ENCODE measurements at regions not wholly inside any gene's neighbourhood (a gene's known extent, or its start where the extent isn't known, plus 50 kb on each side); places are given as distances from the start of the nearest gene placed in this dataset.

DNA sequence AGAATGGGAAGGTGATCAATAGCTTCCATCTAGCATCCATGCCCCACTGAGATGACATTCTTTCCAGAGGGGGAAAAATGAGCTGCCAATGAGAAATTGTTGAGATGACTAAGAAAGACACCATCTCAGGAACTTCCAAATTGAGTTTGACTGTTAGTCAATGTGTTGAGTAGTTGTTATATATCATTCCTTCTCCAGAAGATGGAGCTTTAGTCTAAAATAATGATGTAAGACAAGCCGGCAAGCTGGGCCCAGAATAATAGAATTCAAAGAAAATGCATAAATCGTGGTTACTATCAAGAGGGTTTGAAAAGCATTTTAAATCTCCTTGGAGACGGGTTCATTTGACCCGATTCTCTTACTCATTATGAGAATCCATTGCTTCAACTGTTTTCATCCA, 71.0 kb upstream of the ATF7IP2 start:
- DNase-seq (ENCODE audit: low read depth), result no peak

DNA sequence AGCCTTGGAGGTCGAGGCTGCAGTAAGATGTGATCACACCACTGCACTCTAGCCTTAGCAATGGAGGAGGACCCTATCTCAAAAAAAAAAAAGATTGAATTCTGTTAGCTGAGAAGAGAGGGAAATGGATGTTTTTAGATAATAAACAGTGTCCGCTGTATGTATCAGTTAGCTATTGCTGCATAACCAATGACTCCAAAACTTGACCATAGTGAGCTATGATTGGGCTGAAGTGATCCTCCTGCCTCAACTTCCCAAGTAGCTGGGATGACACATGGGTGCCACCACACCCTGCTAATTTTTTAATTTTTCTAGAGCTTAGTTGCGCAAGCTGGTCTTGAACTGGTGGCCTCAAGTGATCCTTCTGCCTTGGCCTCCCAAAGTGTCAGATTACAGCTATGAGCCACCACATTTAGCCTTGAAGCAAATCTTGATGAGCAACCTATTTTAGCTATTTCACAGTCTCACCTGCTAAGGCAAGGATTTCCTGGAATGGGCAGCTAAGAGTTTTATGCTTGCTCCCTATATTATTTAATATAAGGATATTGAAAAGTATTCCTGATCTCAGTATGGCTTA, 68.3 kb upstream of the ATF7IP2 start:
- no peak for DNase-seq (ENCODE audit: low read depth)

DNA sequence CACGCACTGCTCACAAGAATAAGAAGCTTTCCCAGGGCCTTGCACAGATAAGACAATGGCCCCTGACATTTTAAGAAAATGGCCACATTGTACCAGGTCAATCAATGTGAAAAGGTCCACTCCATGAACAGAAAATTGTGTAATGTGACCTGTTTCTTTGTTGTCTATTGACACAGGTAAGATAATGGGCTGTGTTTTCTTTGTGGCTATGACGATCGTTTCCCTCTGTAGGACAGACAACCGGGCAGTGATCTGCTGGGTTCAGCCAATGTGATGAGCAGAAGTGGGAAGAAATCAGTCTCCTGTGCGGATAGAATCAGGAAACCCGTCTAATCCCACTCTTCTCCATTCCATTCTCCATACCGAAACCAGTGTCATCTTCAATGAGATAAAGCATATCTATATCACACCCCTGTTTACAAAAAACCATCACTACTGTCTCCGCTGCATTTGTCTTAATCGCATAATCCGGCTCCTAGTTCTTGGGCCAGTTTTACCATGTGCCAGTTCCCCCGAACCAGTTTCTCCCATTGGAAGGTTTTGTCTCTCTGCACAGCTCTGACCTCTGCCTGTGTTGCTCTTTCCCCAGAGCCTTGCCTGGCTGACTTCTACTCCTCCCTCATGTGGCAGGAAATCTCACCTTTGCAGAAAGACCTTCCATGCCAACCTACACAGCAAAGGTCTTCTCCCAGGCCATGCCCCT, 66.9 kb upstream of the ATF7IP2 start:
- DNase-seq (ENCODE audit: low read depth), result no peak

DNA sequence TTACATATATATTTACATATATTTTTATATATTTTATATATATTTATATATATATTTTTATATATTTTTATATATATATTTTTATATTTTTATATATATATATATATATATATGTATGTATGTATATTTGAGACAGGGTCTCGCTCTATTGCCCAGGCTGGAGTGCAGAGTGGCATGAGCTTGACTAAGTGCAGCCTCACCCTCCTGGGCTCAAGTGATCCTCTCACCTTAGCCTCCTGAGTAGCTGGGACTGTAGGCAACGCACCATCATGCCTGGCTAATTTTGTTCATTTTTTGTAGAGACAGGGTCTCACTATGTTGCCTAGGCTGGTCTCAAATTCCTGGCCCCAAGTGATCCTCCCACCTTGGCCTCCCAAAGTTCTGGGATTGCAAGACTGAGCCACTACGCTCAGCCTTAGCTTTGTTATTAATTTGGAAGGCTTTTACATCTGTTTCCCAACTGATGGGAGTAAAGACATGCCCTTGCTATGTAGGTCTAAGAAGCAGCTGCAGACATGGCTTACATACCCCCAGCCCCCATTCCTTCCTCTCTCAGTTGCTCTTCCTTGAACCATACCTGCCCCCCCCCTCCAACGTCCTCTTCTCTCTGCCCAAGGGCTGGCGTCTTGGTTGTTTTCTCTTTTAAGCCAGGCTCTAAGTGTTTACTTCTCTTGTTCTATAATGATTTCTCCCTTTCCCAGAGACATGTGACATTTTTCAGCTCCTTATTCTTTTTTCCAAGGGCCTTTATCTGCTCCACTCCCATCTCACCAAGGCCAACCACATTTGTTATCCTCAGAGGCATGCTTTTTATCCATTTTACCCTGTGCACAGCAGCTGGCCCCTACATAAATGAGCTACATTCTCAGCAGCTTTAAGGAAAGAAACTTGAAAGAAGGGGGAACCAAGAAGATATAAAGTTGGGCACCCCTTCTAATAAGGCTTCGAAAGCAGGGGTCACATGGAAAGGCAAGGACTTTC, 64.2 kb upstream of the ATF7IP2 start:
- DNase-seq (ENCODE audit: low read depth), result no peak

DNA sequence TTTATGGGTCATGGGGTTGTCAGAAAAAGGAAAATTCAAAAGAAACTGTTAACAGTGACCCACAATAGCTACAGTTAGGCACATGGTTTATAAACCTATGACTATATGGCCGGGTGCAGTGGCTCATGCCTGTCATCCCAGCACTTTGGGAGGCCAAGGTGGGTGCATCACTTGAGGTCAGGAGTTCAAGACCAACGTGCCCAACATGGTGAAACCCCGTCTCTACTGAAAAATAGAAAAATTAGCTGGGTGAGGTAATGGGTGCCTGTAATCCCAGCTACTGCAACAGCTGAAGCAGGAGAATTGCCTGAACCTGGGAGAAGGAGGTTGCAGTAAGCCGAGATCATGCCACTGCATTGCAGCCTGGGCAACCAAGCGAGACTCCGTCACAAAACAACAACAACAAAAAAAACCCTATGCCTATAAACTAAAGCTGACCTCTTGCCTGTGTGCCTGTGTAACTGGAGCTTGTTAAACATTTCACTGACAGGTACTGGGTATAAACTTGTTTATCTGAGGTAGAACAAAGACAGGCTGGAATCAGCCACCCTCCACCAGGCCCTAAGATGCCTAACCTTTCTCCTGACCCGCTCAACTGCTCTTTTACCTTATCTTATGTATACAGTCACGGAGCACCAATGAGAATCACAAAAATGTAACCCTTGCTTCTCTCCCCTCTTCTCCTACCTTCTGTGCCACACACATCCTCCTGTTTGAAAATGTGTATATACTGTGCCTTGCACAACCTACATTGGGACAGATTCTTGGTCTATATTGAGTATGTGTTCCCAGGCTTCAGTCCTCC, 62.9 kb upstream of the ATF7IP2 start:
- no peak for DNase-seq (ENCODE audit: low read depth)

DNA sequence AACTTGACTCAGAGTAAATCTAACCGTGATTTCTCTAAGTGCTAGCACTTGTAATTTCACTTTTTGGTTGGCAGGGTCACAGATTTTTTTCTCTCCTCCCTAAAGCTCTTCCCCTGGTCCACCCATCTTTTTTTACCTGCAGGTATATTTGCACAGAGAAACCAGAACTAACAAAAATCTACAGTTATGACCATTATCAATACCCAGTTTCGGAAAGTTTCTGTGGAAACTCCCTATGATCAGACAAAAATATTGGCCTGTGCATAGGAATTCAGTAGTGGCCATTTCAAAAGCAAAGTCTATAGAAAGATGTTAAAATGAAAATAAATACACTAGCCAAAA, 62.4 kb upstream of the ATF7IP2 start:
- no peak for DNase-seq (ENCODE audit: low read depth)

DNA sequence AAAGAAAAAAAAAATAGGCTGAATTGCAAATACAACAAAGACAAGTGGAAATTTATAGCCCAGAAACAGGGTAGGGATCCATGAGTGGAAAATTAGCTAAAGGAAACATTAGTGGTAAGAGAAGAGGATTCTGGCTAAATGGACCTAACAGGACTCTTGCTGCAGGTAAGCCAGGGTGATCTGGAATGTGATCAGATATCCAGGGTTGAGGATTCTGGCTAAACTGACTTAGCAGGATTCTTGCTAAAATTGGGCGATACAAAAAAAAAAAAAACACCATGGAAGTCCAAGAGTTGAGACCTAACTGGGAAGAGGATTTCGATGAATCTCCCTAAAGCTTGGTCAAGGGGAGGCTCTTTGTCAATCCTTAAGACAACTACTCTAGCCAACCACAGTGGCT, 61.7 kb upstream of the ATF7IP2 start:
- no peak for DNase-seq (ENCODE audit: low read depth)

DNA sequence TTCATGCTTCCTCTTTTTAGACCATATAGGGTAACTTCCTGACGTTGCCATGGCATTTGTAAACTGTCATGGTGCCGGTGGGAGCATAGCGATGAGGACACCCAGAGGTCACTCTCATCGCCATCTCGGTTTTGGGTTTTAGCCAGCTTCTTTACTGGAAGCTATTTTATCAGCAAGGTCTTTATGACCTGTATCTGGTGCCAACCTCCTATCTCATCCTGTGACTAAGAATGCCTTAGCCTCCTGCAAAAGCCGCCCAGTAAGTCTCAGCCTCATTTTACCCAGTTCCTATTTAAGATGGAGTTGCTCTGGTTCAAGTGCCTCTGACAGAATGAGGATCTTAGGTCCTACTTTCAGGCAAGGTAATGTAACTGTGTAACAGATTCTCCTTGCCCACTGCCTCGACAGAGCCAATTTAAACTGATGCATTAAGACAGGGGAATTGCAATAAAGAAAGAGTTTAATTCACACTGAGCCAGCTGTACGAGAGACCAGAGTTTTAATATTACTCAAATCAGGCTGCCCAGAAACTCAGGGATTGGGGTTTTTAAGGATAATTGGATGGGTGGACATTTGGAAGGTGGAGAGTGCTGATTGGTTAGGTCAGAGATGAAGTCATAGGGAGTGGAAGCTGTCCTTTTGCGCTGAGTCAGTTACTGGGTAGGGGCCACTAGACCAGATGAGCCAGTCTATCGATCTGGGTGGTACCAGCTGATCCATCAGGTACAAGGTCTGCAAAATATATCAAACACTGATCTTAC, 59.9 kb upstream of the ATF7IP2 start:
- no peak for DNase-seq (ENCODE audit: low read depth)

DNA sequence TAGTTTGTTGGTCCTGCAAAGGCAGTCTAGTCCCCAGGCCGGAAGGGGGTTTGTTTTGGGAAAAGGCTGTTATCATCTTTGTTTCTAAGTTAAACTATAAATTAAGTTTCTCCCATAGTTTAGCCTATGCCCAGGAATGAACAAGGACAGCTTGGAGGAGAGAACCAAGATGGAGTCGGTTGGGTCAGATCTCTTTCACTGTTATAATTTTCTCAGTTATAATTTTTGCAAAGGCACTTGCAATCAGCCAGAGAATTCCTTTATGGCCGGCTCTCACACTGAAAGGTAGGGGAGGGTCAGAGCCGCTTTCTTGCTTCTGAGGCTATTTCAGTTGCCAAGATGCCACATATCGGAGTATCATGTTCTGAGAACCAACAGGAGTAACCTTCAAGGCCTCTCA, 59.2 kb upstream of the ATF7IP2 start:
- no peak for DNase-seq (ENCODE audit: low read depth)

DNA sequence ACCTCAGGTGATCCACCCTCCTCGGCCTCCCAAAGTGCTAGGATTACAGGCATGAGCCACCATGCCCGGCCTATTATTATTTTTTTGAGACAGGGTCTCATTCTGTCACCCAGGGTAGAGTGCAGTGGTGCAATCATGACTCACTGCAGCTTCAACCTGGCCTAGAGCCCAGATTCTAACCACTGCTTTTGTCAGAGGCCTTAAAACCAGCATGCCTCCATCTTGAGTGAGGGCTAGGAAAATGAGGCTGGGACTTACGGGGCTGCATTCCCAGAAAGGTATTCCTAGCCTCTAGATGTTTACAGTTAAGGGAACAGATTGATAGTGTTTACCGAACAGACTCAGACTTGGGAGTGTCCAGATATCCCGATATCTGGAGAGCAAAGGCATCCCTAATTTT, 57.6 kb upstream of the ATF7IP2 start:
- peak; percentile 35 for DNase-seq (ENCODE audit: low read depth)

DNA sequence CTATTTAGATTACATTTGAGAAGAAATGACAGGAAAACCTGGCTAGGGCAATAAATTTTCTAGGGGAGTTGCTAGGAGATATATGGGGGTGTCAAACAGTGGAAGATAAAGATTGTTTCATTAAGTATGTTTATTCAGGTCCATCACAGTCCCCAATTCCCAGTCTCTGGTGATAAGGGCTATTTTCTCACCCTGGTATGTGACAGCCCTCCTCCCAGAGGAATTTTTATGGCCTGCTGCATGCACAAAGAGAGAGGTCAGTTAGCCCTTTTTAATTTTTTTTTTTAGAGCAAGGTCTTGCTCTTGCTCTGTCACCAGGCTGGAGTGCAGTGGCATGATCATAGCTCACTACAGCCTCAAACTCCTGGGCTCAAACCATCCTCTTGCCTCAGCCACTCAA, 53.6 kb upstream of the ATF7IP2 start:
- DNase-seq (ENCODE audit: low read depth), result no peak

DNA sequence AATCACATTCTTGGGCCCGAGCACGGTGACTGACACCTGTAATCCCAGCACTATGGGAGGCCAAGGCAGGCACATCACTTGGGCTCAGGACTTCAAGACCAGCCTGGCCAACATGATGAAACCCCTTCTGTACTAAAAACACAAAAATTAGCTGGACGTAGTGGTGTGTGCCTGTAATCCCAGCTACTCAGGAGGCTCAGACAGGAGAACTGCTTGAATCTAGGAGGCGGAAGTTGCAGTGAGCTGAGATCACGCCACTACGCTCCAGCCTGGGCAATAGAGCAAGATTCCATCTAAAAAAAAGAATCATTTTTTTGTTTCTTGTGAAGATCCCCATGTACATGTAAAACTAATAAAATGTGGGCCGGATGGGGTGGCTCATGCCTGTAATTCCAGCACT, 53.1 kb upstream of the ATF7IP2 start:
- no peak for DNase-seq (ENCODE audit: low read depth)

DNA sequence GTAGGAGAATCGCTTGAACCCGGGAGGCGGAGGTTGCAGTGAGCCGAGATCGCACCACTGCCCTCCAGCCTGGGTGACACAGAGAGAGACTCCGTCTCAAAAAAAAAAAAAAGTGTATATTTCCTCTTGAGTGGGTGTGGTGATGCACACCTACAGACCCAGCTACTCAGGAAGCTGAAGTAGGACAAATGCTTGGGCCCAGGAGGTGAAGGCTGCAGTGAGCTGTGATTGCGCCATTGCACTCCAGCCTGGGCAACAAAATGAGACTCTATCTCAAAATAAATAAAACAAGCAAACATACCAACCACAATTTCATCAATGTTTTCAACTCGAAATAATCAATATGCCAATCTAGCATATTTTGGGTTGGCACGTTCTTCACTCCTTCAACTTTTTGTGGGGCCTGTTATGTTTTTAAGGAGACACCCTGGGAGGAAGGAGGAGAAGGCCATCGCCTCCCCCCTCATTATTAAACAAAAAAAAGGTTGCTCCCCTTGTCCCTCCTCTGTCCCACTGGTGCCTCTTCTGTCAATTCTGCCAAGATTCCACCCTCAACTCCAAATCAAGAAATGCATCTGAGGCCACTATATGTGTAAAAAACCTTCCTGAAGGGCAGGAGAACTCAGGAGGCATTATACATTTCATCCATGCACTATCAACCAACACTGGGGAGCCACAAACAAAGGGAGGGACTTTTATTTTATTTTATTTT, 52.4 kb upstream of the ATF7IP2 start:
- no peak for DNase-seq (ENCODE audit: low read depth)

DNA sequence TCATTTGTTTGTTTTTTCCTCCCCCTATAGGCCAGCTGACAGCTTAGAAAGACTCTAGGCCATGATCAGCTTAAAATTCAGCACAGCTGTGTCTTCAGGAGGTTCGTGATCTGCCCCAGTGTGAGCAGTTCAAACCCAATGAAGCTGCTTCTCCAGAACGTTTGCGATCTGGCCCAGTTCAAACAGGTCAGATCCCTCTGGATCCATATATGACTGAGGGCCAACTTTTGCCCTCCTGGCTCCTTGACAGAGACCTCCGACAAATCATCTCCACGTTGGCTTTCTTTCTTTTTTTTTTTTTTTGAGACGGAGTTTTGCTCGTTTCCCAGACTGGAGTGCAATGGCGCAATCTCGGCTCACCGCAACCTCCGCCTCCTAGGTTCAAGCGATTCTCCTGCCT, 50.2 kb upstream of the ATF7IP2 start:
- DNase-seq (ENCODE audit: low read depth), result no peak
